Esophagus muscularis mucosa (tissue), 3 donors: ENCODE measurements at regions not wholly inside any gene's neighbourhood (a gene's known extent, or its start where the extent isn't known, plus 50 kb on each side); places are given as distances from the start of the nearest gene placed in this dataset.

Experiments used
- CTCF ChIP-seq, 3 experiments: fragments of 200-600 bp in 2 of 3; fragments of 450-650 bp in 1 of 3; sonication (generic) in 2 of 3; IDR thresholded peaks; one replicate each; pipeline ENCODE4 v1.5.1; 2017 to 2019; ENCODE audit warnings: antibody characterized with exemption in 3 of 3, mild to moderate bottlenecking in 2 of 3, moderate library complexity in 1 of 3
- POLR2AphosphoS5 ChIP-seq, 2 donors: sonication (generic); formaldehyde crosslinking; IDR thresholded peaks; one replicate each; pipeline ENCODE4 v1.6.1; 2017; ENCODE audit warnings: antibody characterized with exemption in 2 of 2

GRCh38 chr22:48899523-48900326 is 927.9 kb downstream of the BRD1 start:
- TF ChIP-seq POLR2AphosphoS5 (IDR thresholded peaks at IDR 0.05) (no peak), CTCF (IDR thresholded peaks at IDR 0.05) (no peak)
